Thyroid gland (tissue), 4 donors: ENCODE measurements at regions not wholly inside any gene's neighbourhood (a gene's known extent, or its start where the extent isn't known, plus 50 kb on each side); places are given as distances from the start of the nearest gene placed in this dataset.

Experiments
- DNase-seq, 2 donors: peaks; one replicate each; pipeline ENCODE4 v3.0.0-alpha.2; 2019
- H3K27ac ChIP-seq, 3 donors: fragments of 200-600 bp; sonication (generic); 1 replicate in 2 of 3; 2 replicates in 1 of 3; pipeline ENCODE4 v1.5.1; 2016 to 2019; ENCODE audit warnings: mild to moderate bottlenecking in 1 of 3, moderate library complexity in 1 of 3
- H3K27me3 ChIP-seq: fragments of 200-600 bp; sonication (generic); one replicate; pipeline ENCODE4 v1.5.1; 2019
- H3K36me3 ChIP-seq, 2 donors: fragments of 200-600 bp; sonication (generic); one replicate each; pipeline ENCODE4 v1.5.1; 2016 to 2019
- H3K4me1 ChIP-seq, 2 donors: fragments of 200-600 bp; sonication (generic); one replicate each; pipeline ENCODE4 v1.5.1; 2017 to 2019
- H3K4me3 ChIP-seq, 3 donors: fragments of 200-600 bp; sonication (generic); replicated peaks in 1 of 3; 1 replicate in 2 of 3; 2 replicates in 1 of 3; pipeline ENCODE4 v1.5.1; 2016; ENCODE audit warnings: mild to moderate bottlenecking in 1 of 3
- H3K9me3 ChIP-seq: fragments of 200-600 bp; sonication (generic); one replicate; pipeline ENCODE4 v1.5.1; 2017
- CTCF ChIP-seq, 6 experiments: fragments of 200-600 bp in 3 of 6; fragments of 450-650 bp in 3 of 6; sonication (generic) in 3 of 6; IDR thresholded peaks; one replicate each; pipeline ENCODE4 v1.5.1; 2016 to 2019; ENCODE audit warnings: antibody characterized with exemption in 6 of 6, mild to moderate bottlenecking in 2 of 6, inconsistent platforms in 1 of 6, moderate library complexity in 1 of 6
- POLR2A ChIP-seq, 2 donors: fragments of 450-650 bp; IDR thresholded peaks; one replicate each; pipeline ENCODE4 v1.6.1; 2017; ENCODE audit warnings: antibody characterized with exemption in 2 of 2, mild to moderate bottlenecking in 2 of 2, moderate library complexity in 1 of 2
- WGBS, 2 donors: methylation state at CpG; one replicate each; pipeline ENCODE4 v1.1.5; 2017; 5-methylcytosine and 5-hydroxymethylcytosine counted together
- intact Hi-C: fragments of 100-400 bp; cut with DNase I; formaldehyde crosslinking; loops from one replicate; pipeline ENCODE4 v1.15.1; 2023

GRCh38 chr5:18181575-18181974 lies 547.3 kb downstream of the TAF11L14 start:
- Histone ChIP-seq H3K27ac (no peak overlapping the region), H3K4me3 (no peak overlapping the region), H3K27me3 (no peaks in the 10 kb centered on the region), H3K4me1 (no peaks in the 10 kb centered on the region), H3K36me3 (no peaks in the 10 kb centered on the region), H3K9me3 (no peaks in the 10 kb centered on the region)
- 48 to 50% methylated on average over 1 of the region's 1 CpG for WGBS, 2 donors
- no peak for TF ChIP-seq CTCF (IDR thresholded peaks at IDR 0.05)
- TF ChIP-seq POLR2A (IDR thresholded peaks at IDR 0.05) = no peak
- no peak for DNase-seq
- intact Hi-C loops = no loop called here

GRCh38 chr5:18195910-18196309 lies 561.6 kb downstream of the TAF11L14 start:
- Histone ChIP-seq H3K4me1 (no peaks in the 10 kb centered on the region), H3K27ac (no peak overlapping the region)

GRCh38 chr5:18197734-18198133 lies 563.5 kb downstream of the TAF11L14 start:
- H3K4me3 ChIP-seq = no peak overlapping the region
- no peaks in the 10 kb centered on the region for H3K36me3 ChIP-seq
- H3K4me1 ChIP-seq = no peaks in the 10 kb centered on the region
- H3K9me3 ChIP-seq = no peaks in the 10 kb centered on the region
- H3K27ac ChIP-seq = no peak overlapping the region
- no peak for TF ChIP-seq CTCF (IDR thresholded peaks at IDR 0.05)
- TF ChIP-seq POLR2A (IDR thresholded peaks at IDR 0.05) = no peak
- DNase-seq = no peak
- H3K27me3 ChIP-seq = no peaks in the 10 kb centered on the region
- WGBS, 2 donors = 69 to 71% methylated on average over 2 of the region's 2 CpGs
- intact Hi-C loops = no loop called here

More at GRCh38 chr5:18195910-18196309, 561.6 kb downstream of the TAF11L14 start:
- H3K27me3 ChIP-seq = no peaks in the 10 kb centered on the region
- 72% methylated on average over 2 of the region's 2 CpGs for WGBS, 2 donors
- H3K36me3 ChIP-seq = no peaks in the 10 kb centered on the region
- H3K4me3 ChIP-seq = no peak overlapping the region
- DNase-seq = no peak
- no peaks in the 10 kb centered on the region for H3K9me3 ChIP-seq
- intact Hi-C loops = no loop called here
- no peak for TF ChIP-seq CTCF (IDR thresholded peaks at IDR 0.05)
- TF ChIP-seq POLR2A (IDR thresholded peaks at IDR 0.05) = no peak

- Histone ChIP-seq H3K4me1 (no peaks in the 10 kb centered on the region), H3K27me3 (no peaks in the 10 kb centered on the region), H3K9me3 (no peaks in the 10 kb centered on the region), H3K4me3 (no peak overlapping the region), H3K36me3 (no peaks in the 10 kb centered on the region), H3K27ac (no peak overlapping the region)
- DNase-seq = no peak
- intact Hi-C loops = no loop called here
- WGBS, 2 donors = 71 to 80% methylated on average over 2 of the region's 2 CpGs
- TF ChIP-seq CTCF (IDR thresholded peaks at IDR 0.05) (no peak), POLR2A (IDR thresholded peaks at IDR 0.05) (no peak)
Measured at GRCh38 chr5:18202164-18202563, 567.9 kb downstream of the TAF11L14 start.

GRCh38 chr5:18203296-18203695 lies 569.0 kb downstream of the TAF11L14 start:
- Histone ChIP-seq H3K27me3 (no peaks in the 10 kb centered on the region), H3K9me3 (no peaks in the 10 kb centered on the region), H3K4me3 (no peak overlapping the region), H3K27ac (no peak overlapping the region), H3K4me1 (no peaks in the 10 kb centered on the region), H3K36me3 (no peaks in the 10 kb centered on the region)
- 71 to 73% methylated on average over 1 of the region's 1 CpG for WGBS, 2 donors
- TF ChIP-seq POLR2A (IDR thresholded peaks at IDR 0.05) = no peak
- TF ChIP-seq CTCF (IDR thresholded peaks at IDR 0.05) = no peak
- intact Hi-C loops = no loop called here
- no peak for DNase-seq
